Spinal cord (tissue), 9 donors: ENCODE measurements at regions not wholly inside any gene's neighbourhood (a gene's known extent, or its start where the extent isn't known, plus 50 kb on each side); places are given as distances from the start of the nearest gene placed in this dataset.

ENCODE experiments used
- DNase-seq, 6 donors: peaks; one replicate each; pipeline versions ENCODE4 v3.0.0 to v3.0.0-alpha.2; 2013 to 2015; ENCODE audit warnings: low spot score in 6 of 6, low read depth in 4 of 6
- H3K27ac ChIP-seq: one replicate; pipeline ENCODE4 v1.5.1; 2013; ENCODE audit warnings: low read depth, low read length, control low read depth
- H3K27me3 ChIP-seq: one replicate; pipeline ENCODE4 v1.6.1; 2013; ENCODE audit warnings: low read length; ENCODE audit not compliant: control insufficient read depth, insufficient read depth
- H3K36me3 ChIP-seq: one replicate; pipeline ENCODE4 v1.6.1; 2013; ENCODE audit warnings: low read length; ENCODE audit not compliant: control insufficient read depth, insufficient read depth
- H3K4me1 ChIP-seq: one replicate; pipeline ENCODE4 v1.6.1; 2013; ENCODE audit warnings: low read length; ENCODE audit not compliant: control insufficient read depth, insufficient read depth
- H3K4me3 ChIP-seq: one replicate; pipeline ENCODE4 v1.5.1; 2013; ENCODE audit warnings: low read depth, low read length, control low read depth
- H3K9me3 ChIP-seq: one replicate; pipeline ENCODE4 v1.6.1; 2013; ENCODE audit warnings: low read length; ENCODE audit not compliant: control insufficient read depth, insufficient read depth
- WGBS: methylation state at CpG from one replicate; pipeline ENCODE4 v1.1.5; 2013; ENCODE audit warnings: missing lambda C conversion rate; ENCODE audit not compliant: insufficient coverage; 5-methylcytosine and 5-hydroxymethylcytosine counted together
- donor health status: healthy.

GRCh38 chr12:14262771-14263511 is 102.5 kb upstream of the ATF7IP start:
- Histone ChIP-seq H3K27ac (no peak overlapping the region), H3K27me3 (no peaks in the 10 kb centered on the region), H3K4me1 (peaks cover 22% of the 10 kb centered on the region), H3K4me3 (no peak overlapping the region), H3K9me3 (peaks cover 2% of the 10 kb centered on the region), H3K36me3 (no peaks in the 10 kb centered on the region)
- no peak for DNase-seq
- WGBS: 100% methylated on average over 1 of the region's 7 CpGs

GRCh38 chr12:14263742-14264141 is 101.7 kb upstream of the ATF7IP start:
- H3K4me1 ChIP-seq: peaks cover 14% of the 10 kb centered on the region
- no peaks in the 10 kb centered on the region for H3K36me3 ChIP-seq
- DNase-seq: no peak
- no peak overlapping the region for H3K27ac ChIP-seq
- H3K4me3 ChIP-seq: no peak overlapping the region
- peaks cover 2% of the 10 kb centered on the region for H3K9me3 ChIP-seq
- no peaks in the 10 kb centered on the region for H3K27me3 ChIP-seq
- WGBS: 100% methylated on average over 2 of the region's 3 CpGs

- no peak for DNase-seq
- H3K4me3 ChIP-seq: no peak overlapping the region
- H3K27ac ChIP-seq: no peak overlapping the region
Measured at GRCh38 chr12:14264316-14264715, 101.2 kb upstream of the ATF7IP start.

GRCh38 chr12:14264778-14265177 is 100.7 kb upstream of the ATF7IP start:
- no peak for DNase-seq
- H3K36me3 ChIP-seq: no peaks in the 10 kb centered on the region
- no peaks in the 10 kb centered on the region for H3K27me3 ChIP-seq
- peaks cover 2% of the 10 kb centered on the region for H3K9me3 ChIP-seq
- H3K4me1 ChIP-seq: peaks cover 12% of the 10 kb centered on the region
- no CpG with 5 or more reads among the region's 3 CpGs for WGBS
- H3K27ac ChIP-seq: no peak overlapping the region
- H3K4me3 ChIP-seq: no peak overlapping the region

More at GRCh38 chr12:14264316-14264715, 101.2 kb upstream of the ATF7IP start:
- peaks cover 2% of the 10 kb centered on the region for H3K9me3 ChIP-seq
- H3K27me3 ChIP-seq: no peaks in the 10 kb centered on the region
- WGBS: 80% methylated on average over 2 of the region's 2 CpGs
- H3K4me1 ChIP-seq: peaks cover 14% of the 10 kb centered on the region
- no peaks in the 10 kb centered on the region for H3K36me3 ChIP-seq

- Histone ChIP-seq H3K27ac (no peak overlapping the region), H3K27me3 (no peaks in the 10 kb centered on the region), H3K4me3 (no peak overlapping the region), H3K9me3 (peaks cover 3% of the 10 kb centered on the region), H3K4me1 (no peaks in the 10 kb centered on the region), H3K36me3 (no peaks in the 10 kb centered on the region)
- DNase-seq: no peak
Measured at GRCh38 chr12:14268120-14268515, 97.4 kb upstream of the ATF7IP start.

GRCh38 chr12:14270392-14270791 is 95.1 kb upstream of the ATF7IP start:
- Histone ChIP-seq H3K4me3 (no peak overlapping the region), H3K27ac (no peak overlapping the region), H3K9me3 (peaks cover 1% of the 10 kb centered on the region), H3K27me3 (no peaks in the 10 kb centered on the region), H3K4me1 (no peaks in the 10 kb centered on the region), H3K36me3 (no peaks in the 10 kb centered on the region)
- no peak for DNase-seq

- WGBS: 80% methylated on average over 3 of the region's 8 CpGs
- H3K36me3 ChIP-seq: no peaks in the 10 kb centered on the region
- no peaks in the 10 kb centered on the region for H3K4me1 ChIP-seq
- peaks cover 1% of the 10 kb centered on the region for H3K9me3 ChIP-seq
- H3K27ac ChIP-seq: no peak overlapping the region
- H3K27me3 ChIP-seq: no peaks in the 10 kb centered on the region
- no peak for DNase-seq
- no peak overlapping the region for H3K4me3 ChIP-seq
Measured at GRCh38 chr12:14272956-14273912, 92.2 kb upstream of the ATF7IP start.

GRCh38 chr12:14273913-14274311 is 91.6 kb upstream of the ATF7IP start:
- no peak overlapping the region for H3K4me3 ChIP-seq
- DNase-seq: no peak
- 90% methylated on average over 3 of the region's 6 CpGs for WGBS
- no peak overlapping the region for H3K27ac ChIP-seq
- H3K27me3 ChIP-seq: no peaks in the 10 kb centered on the region
- no peaks in the 10 kb centered on the region for H3K36me3 ChIP-seq
- no peaks in the 10 kb centered on the region for H3K4me1 ChIP-seq
- H3K9me3 ChIP-seq: peaks cover 1% of the 10 kb centered on the region

- WGBS: no CpG with 5 or more reads among the region's 1 CpG
- no peak for DNase-seq
- H3K27ac ChIP-seq: no peak overlapping the region
- H3K9me3 ChIP-seq: peaks cover under 1% of the 10 kb centered on the region
- no peak overlapping the region for H3K4me3 ChIP-seq
- H3K4me1 ChIP-seq: no peaks in the 10 kb centered on the region
- no peaks in the 10 kb centered on the region for H3K27me3 ChIP-seq
- H3K36me3 ChIP-seq: no peaks in the 10 kb centered on the region
Measured at GRCh38 chr12:14275111-14275510, 90.4 kb upstream of the ATF7IP start.

- WGBS: no CpG with 5 or more reads among the region's 1 CpG
- Histone ChIP-seq H3K36me3 (no peaks in the 10 kb centered on the region), H3K4me3 (no peak overlapping the region)
Measured at GRCh38 chr12:14275886-14276285, 89.6 kb upstream of the ATF7IP start.

More at GRCh38 chr12:14275886-14276285, 89.6 kb upstream of the ATF7IP start:
- Histone ChIP-seq H3K27ac (no peak overlapping the region), H3K9me3 (no peaks in the 10 kb centered on the region), H3K4me1 (no peaks in the 10 kb centered on the region), H3K27me3 (no peaks in the 10 kb centered on the region)
- no peak for DNase-seq
